GM23338 (cell line): ENCODE measurements at regions not wholly inside any gene's neighbourhood (a gene's known extent, or its start where the extent isn't known, plus 50 kb on each side); places are given as distances from the start of the nearest gene placed in this dataset.

Experiments used
- ATAC-seq: fragments of 200-7000 bp; cut with Tn5 transposase; 3 replicates; pipeline ENCODE4 v1.9.1; 2020
- DNase-seq: peaks from one replicate; pipeline ENCODE4 v3.0.0-alpha.2; 2015; ENCODE audit warnings: low spot score
- H2AFZ ChIP-seq: fragments of 200-600 bp; sonication (generic); 2 replicates; pipeline ENCODE4 v1.8.0; 2016; ENCODE audit warnings: antibody characterized with exemption, mild to moderate bottlenecking, moderate library complexity
- H3F3A ChIP-seq: fragments of 200-600 bp; sonication (generic); replicated peaks from 2 replicates; pipeline ENCODE4 v1.8.0; 2017; ENCODE audit warnings: antibody characterized with exemption, mixed run types, low read depth
- H3K27ac ChIP-seq: fragments of 200-600 bp; sonication (generic); 2 replicates; pipeline ENCODE4 v1.6.1; 2016; ENCODE audit warnings: low read depth
- H3K27me3 ChIP-seq: fragments of 200-600 bp; sonication (generic); 2 replicates; pipeline ENCODE4 v1.8.0; 2016; ENCODE audit warnings: mild to moderate bottlenecking, mixed run types, moderate library complexity; ENCODE audit not compliant: insufficient read depth
- H3K36me3 ChIP-seq: fragments of 200-600 bp; sonication (generic); 2 replicates; pipeline ENCODE4 v1.8.0; 2016; ENCODE audit warnings: mild to moderate bottlenecking; ENCODE audit not compliant: insufficient read depth
- H3K4me1 ChIP-seq: fragments of 200-600 bp; sonication (generic); 2 replicates; pipeline ENCODE4 v1.8.0; 2016; ENCODE audit warnings: mild to moderate bottlenecking, moderate library complexity; ENCODE audit not compliant: insufficient read depth
- H3K4me2 ChIP-seq: fragments of 200-600 bp; sonication (generic); 2 replicates; pipeline ENCODE4 v1.7.1; 2017; ENCODE audit warnings: mixed run types
- H3K4me3 ChIP-seq: fragments of 200-600 bp; sonication (generic); 2 replicates; pipeline ENCODE4 v1.6.1; 2016; ENCODE audit warnings: mixed run types
- H3K79me2 ChIP-seq: fragments of 200-600 bp; sonication (generic); replicated peaks from 2 replicates; pipeline ENCODE4 v1.8.0; 2017; ENCODE audit warnings: mild to moderate bottlenecking; ENCODE audit not compliant: insufficient read depth
- H3K9me2 ChIP-seq: fragments of 200-600 bp; sonication (generic); 2 replicates; pipeline ENCODE4 v1.8.0; 2017; ENCODE audit not compliant: insufficient read depth
- H4K20me1 ChIP-seq: fragments of 200-600 bp; sonication (generic); replicated peaks from 2 replicates; pipeline ENCODE4 v1.8.0; 2017; ENCODE audit warnings: mild to moderate bottlenecking; ENCODE audit not compliant: insufficient read depth
- H3K27ac Mint-ChIP-seq: 2 replicates; pipeline ENCODE4 v1.8.0; 2020; ENCODE audit warnings: inconsistent platforms, mild to moderate bottlenecking, moderate library complexity, mixed read lengths
- H3K27me3 Mint-ChIP-seq: 3 replicates; pipeline ENCODE4 v1.8.0; 2022; ENCODE audit warnings: low read depth, mild to moderate bottlenecking, moderate library complexity, mixed read lengths, inconsistent platforms; ENCODE audit not compliant: insufficient read depth, poor library complexity
- H3K36me3 Mint-ChIP-seq: 3 replicates; pipeline ENCODE4 v1.8.0; 2021; ENCODE audit warnings: low read depth, mild to moderate bottlenecking, inconsistent platforms, moderate library complexity, mixed read lengths
- H3K4me1 Mint-ChIP-seq: 3 replicates; pipeline ENCODE4 v1.8.0; 2020; ENCODE audit warnings: mild to moderate bottlenecking, inconsistent platforms, mixed read lengths
- H3K4me3 Mint-ChIP-seq: 3 replicates; pipeline ENCODE4 v1.8.0; 2021; ENCODE audit warnings: moderate library complexity, mild to moderate bottlenecking, inconsistent platforms, mixed read lengths
- H3K9me3 Mint-ChIP-seq: 3 replicates; pipeline ENCODE4 v1.8.0; 2020; ENCODE audit warnings: moderate library complexity, mild to moderate bottlenecking, inconsistent platforms, mixed read lengths
- CREB1 ChIP-seq: fragments of 250-450 bp; sonication (Bioruptor Pico); IDR thresholded peaks from 2 replicates; pipeline ENCODE4 v1.5.0; 2020; ENCODE audit warnings: low read depth, mild to moderate bottlenecking, moderate library complexity
- EZH2 ChIP-seq: fragments of 200-600 bp; sonication (generic); IDR thresholded peaks from one replicate; pipeline ENCODE4 v1.8.0; 2017; ENCODE audit warnings: antibody characterized with exemption, mild to moderate bottlenecking, low read depth; ENCODE audit not compliant: unreplicated experiment
- JUNB ChIP-seq: IDR thresholded peaks from one replicate; pipeline ENCODE4 v1.6.1; 2016; ENCODE audit warnings: antibody characterized with exemption; ENCODE audit not compliant: unreplicated experiment
- NANOG ChIP-seq: IDR thresholded peaks from 2 replicates; pipeline ENCODE4 v1.6.1; 2016; ENCODE audit warnings: antibody characterized with exemption, borderline replicate concordance
- POLR2AphosphoS5 ChIP-seq: IDR thresholded peaks from 2 replicates; pipeline ENCODE4 v1.6.1; 2016; ENCODE audit warnings: antibody characterized with exemption, low read depth
- STAT1 ChIP-seq: IDR thresholded peaks from one replicate; pipeline ENCODE4 v1.6.1; 2016; ENCODE audit warnings: antibody characterized with exemption; ENCODE audit not compliant: unreplicated experiment
- ZNF331 ChIP-seq: fragments of 250-450 bp; sonication (Bioruptor Pico); IDR thresholded peaks from 2 replicates; pipeline ENCODE4 v1.5.0; 2020; ENCODE audit warnings: low read depth, mild to moderate bottlenecking, moderate library complexity
- TF ChIP-seq, protein P1 (sequence below): fragments of 250-450 bp; sonication (Bioruptor Pico); IDR thresholded peaks from 2 replicates; pipeline ENCODE4 v1.5.0; 2020; ENCODE audit warnings: mild to moderate bottlenecking, moderate library complexity
- TF ChIP-seq, protein P2 (sequence below): IDR thresholded peaks from 2 replicates; pipeline ENCODE4 v1.6.1; 2016; ENCODE audit warnings: antibody characterized with exemption

DNA sequence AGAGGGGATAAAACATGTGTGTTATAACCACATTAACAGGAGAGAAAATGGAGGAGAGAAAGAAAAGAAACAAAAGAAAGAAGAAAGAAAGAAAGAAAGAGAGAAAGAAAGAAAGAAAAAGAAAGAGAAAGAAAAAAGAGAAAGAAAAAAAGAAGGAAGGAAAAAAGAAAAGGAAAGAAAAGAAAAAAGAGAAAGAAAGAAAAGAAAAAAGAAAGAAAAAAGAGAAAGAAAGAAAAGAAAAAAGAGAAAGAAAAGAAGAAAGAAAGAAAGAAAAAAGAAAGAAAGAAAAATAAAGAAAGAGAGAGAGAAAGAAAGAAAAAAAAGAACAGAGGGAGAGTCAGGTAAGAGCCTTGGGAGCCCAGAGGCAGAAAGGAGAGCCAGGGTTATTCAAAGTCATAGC is 446.6 kb upstream of the ASIC2 start (continued):
- TF ChIP-seq, protein P1, sequence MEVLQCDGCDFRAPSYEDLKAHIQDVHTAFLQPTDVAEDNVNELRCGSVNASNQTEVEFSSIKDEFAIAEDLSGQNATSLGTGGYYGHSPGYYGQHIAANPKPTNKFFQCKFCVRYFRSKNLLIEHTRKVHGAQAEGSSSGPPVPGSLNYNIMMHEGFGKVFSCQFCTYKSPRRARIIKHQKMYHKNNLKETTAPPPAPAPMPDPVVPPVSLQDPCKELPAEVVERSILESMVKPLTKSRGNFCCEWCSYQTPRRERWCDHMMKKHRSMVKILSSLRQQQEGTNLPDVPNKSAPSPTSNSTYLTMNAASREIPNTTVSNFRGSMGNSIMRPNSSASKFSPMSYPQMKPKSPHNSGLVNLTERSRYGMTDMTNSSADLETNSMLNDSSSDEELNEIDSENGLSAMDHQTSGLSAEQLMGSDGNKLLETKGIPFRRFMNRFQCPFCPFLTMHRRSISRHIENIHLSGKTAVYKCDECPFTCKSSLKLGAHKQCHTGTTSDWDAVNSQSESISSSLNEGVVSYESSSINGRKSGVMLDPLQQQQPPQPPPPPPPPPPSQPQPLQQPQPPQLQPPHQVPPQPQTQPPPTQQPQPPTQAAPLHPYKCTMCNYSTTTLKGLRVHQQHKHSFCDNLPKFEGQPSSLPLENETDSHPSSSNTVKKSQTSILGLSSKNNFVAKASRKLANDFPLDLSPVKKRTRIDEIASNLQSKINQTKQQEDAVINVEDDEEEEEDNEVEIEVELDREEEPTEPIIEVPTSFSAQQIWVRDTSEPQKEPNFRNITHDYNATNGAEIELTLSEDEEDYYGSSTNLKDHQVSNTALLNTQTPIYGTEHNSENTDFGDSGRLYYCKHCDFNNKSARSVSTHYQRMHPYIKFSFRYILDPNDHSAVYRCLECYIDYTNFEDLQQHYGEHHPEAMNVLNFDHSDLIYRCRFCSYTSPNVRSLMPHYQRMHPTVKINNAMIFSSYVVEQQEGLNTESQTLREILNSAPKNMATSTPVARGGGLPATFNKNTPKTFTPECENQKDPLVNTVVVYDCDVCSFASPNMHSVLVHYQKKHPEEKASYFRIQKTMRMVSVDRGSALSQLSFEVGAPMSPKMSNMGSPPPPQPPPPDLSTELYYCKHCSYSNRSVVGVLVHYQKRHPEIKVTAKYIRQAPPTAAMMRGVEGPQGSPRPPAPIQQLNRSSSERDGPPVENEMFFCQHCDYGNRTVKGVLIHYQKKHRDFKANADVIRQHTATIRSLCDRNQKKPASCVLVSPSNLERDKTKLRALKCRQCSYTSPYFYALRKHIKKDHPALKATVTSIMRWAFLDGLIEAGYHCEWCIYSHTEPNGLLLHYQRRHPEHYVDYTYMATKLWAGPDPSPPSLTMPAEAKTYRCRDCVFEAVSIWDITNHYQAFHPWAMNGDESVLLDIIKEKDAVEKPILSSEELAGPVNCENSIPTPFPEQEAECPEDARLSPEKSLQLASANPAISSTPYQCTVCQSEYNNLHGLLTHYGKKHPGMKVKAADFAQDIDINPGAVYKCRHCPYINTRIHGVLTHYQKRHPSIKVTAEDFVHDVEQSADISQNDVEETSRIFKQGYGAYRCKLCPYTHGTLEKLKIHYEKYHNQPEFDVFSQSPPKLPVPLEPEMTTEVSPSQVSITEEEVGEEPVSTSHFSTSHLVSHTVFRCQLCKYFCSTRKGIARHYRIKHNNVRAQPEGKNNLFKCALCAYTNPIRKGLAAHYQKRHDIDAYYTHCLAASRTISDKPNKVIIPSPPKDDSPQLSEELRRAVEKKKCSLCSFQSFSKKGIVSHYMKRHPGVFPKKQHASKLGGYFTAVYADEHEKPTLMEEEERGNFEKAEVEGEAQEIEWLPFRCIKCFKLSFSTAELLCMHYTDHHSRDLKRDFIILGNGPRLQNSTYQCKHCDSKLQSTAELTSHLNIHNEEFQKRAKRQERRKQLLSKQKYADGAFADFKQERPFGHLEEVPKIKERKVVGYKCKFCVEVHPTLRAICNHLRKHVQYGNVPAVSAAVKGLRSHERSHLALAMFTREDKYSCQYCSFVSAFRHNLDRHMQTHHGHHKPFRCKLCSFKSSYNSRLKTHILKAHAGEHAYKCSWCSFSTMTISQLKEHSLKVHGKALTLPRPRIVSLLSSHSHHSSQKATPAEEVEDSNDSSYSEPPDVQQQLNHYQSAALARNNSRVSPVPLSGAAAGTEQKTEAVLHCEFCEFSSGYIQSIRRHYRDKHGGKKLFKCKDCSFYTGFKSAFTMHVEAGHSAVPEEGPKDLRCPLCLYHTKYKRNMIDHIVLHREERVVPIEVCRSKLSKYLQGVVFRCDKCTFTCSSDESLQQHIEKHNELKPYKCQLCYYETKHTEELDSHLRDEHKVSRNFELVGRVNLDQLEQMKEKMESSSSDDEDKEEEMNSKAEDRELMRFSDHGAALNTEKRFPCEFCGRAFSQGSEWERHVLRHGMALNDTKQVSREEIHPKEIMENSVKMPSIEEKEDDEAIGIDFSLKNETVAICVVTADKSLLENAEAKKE (CRISPR knock-in tag) = no peak
- no peak for TF ChIP-seq EZH2
- no peak for TF ChIP-seq NANOG

GRCh38 chr17:33745047-33745760 is 452.1 kb upstream of the ASIC2 start:
- Histone ChIP-seq H4K20me1 (no peaks in the 10 kb centered on the region), H3K36me3 (no peaks in the 10 kb centered on the region), H3K4me2 (no peak overlapping the region), H3K27ac (no peak overlapping the region), H2AFZ (no peak overlapping the region), H3K4me1 (peaks cover 3% of the 10 kb centered on the region; the same call in 1 of the 2 replicates), H3K27me3 (peaks cover 33% of the 10 kb centered on the region), H3F3A (no peaks in the 10 kb centered on the region), H3K79me2 (no peaks in the 10 kb centered on the region), H3K9me2 (no peaks in the 10 kb centered on the region), H3K4me3 (no peak overlapping the region)
- Mint-ChIP-seq H3K27ac (no peak overlapping the region), H3K9me3 (no peaks in the 10 kb centered on the region), H3K36me3 (no peaks in the 10 kb centered on the region), H3K27me3 (peaks cover 27% of the 10 kb centered on the region), H3K4me3 (no peak overlapping the region), H3K4me1 (peaks cover 16% of the 10 kb centered on the region)
- no peak for DNase-seq
- no peak for ATAC-seq
- TF ChIP-seq JUNB (no peak), POLR2AphosphoS5 (no peak), ZNF331 (CRISPR knock-in tag) (no peak), CREB1 (CRISPR knock-in tag) (no peak), STAT1 (no peak), NANOG (no peak)
- TF ChIP-seq, protein P2, sequence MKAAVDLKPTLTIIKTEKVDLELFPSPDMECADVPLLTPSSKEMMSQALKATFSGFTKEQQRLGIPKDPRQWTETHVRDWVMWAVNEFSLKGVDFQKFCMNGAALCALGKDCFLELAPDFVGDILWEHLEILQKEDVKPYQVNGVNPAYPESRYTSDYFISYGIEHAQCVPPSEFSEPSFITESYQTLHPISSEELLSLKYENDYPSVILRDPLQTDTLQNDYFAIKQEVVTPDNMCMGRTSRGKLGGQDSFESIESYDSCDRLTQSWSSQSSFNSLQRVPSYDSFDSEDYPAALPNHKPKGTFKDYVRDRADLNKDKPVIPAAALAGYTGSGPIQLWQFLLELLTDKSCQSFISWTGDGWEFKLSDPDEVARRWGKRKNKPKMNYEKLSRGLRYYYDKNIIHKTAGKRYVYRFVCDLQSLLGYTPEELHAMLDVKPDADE = no peak
- TF ChIP-seq, protein P1 (CRISPR knock-in tag) = no peak
